AG10803 (cell line): ENCODE measurements at regions not wholly inside any gene's neighbourhood (a gene's known extent, or its start where the extent isn't known, plus 50 kb on each side); places are given as distances from the start of the nearest gene placed in this dataset.

Experiments
- DNase-seq: peaks from one replicate; pipeline ENCODE4 v3.0.0; 2010; ENCODE audit warnings: low read depth
- H3K4me3 ChIP-seq: 2 replicates; pipeline ENCODE4 v1.5.1; 2011; ENCODE audit warnings: mild to moderate bottlenecking, low read length, control low read depth
- TF ChIP-seq, protein P1 (sequence below): conservative IDR thresholded peaks from 2 replicates; pipeline ENCODE4 v1.5.1; 2011; ENCODE audit warnings: mild to moderate bottlenecking, low read length, control low read depth, inconsistent platforms

- TF ChIP-seq, protein P1, sequence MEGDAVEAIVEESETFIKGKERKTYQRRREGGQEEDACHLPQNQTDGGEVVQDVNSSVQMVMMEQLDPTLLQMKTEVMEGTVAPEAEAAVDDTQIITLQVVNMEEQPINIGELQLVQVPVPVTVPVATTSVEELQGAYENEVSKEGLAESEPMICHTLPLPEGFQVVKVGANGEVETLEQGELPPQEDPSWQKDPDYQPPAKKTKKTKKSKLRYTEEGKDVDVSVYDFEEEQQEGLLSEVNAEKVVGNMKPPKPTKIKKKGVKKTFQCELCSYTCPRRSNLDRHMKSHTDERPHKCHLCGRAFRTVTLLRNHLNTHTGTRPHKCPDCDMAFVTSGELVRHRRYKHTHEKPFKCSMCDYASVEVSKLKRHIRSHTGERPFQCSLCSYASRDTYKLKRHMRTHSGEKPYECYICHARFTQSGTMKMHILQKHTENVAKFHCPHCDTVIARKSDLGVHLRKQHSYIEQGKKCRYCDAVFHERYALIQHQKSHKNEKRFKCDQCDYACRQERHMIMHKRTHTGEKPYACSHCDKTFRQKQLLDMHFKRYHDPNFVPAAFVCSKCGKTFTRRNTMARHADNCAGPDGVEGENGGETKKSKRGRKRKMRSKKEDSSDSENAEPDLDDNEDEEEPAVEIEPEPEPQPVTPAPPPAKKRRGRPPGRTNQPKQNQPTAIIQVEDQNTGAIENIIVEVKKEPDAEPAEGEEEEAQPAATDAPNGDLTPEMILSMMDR = no peak
- DNase-seq = no peak
- H3K4me3 ChIP-seq = no peak overlapping the region
These were observed 75.4 kb upstream of the SPATA31D4 start for GRCh38 chr9:81852820-81853219.

DNA sequence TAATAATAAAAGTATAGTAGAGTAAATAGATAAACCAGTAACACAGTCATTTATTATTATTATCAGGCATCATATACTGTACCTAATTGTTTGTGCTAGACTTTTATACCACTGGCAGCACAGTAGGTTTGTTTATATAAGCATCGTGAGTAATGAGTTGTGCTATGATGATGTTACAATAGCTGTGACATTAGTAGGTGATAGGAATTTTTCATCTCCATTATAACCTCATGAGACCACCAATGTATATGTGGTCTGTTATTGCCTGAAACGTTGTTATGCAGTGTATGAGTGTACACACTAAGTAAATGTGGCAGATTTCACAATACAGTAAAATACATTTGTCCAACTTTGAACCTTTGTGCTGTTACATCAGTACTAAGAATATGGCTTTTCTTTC, 72.7 kb upstream of the SPATA31D4 start:
- no peak overlapping the region for H3K4me3 ChIP-seq
- peak; percentile 39 for DNase-seq
- TF ChIP-seq, protein P1 = no peak

DNA sequence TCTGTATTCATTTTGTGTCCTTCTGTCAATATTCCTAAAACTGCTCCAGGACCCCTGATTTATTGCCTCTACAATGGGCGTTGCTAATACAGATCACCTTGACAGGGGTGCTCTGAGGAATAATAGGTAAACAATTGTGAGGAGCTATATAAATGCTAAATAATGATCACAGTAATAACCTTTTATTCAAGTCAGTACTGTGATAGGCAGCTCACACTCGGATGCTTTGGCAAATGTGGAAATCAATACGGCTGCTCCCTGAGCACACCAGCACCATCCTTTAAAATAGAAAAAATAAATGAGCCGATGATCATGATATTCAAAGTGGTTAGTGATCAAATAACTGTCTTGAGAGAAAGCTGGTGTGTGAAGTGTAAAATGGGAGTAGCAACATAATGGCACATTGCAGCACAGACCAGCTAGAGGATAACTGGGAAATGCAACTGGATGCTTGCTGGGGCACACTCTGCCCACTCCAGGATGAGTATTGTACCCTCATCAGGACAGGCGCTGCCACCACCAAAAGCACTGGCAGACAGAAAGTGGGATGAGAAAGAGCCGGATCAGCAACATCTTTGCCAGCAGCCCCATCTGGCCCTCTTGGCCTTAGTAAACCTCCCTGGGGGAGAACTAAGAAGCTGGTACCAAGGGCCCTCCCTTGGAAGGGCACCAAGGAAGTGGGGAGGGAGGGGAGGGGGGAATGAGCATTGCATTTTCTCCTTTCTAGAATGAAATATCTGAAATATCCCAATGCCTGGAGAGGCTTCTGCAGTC, 69.4 kb upstream of the SPATA31D4 start:
- DNase-seq = no peak
- TF ChIP-seq, protein P1 = no peak
- no peak overlapping the region for H3K4me3 ChIP-seq

DNA sequence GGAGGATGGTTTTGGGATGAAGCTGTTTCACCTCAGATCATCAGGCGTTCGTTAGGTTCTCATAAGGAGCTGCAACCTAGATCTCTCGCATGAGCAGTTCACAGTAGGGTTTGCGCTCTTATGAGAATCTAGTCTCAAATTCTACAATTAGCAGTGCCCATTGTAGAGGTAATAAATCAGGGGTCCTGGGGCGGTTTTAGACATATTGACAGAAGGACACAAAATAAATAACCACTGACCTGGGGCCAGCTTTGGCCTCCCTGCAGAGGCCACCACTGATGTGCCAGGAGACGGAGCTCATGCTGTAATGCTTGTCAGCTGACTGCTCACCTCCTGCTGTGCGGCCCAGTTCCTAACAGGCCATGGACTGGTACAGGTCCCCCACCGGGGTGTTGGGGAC, 67.6 kb upstream of the SPATA31D4 start:
- no peak for DNase-seq
- no peak overlapping the region for H3K4me3 ChIP-seq
- TF ChIP-seq, protein P1 = no peak

DNA sequence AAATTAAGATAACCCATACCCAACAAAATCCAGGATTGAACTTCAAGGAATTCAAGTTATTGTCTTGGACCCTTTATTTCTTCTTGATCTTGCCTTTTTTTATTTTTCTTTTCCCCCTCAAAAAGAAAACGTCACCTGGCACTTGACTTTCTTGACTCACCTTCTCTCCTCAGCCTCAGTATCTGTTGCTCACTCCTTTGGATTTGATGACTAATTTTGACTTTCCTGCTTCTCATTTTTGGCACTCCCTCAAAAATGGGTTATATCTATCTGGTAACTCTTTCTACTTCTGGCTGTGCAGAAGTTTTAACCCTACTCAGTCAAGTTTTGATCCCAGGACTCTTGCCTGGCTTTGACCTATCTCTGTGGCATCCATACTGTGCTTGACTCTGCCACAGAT, 66.6 kb upstream of the SPATA31D4 start:
- no peak overlapping the region for H3K4me3 ChIP-seq
- DNase-seq = peak; percentile 62
- TF ChIP-seq, protein P1 = no peak

GRCh38 chr9:81868145-81868544, 60.1 kb upstream of the SPATA31D4 start:
- peak; percentile 19 for DNase-seq

GRCh38 chr9:81871695-81872094, 56.5 kb upstream of the SPATA31D4 start:
- H3K4me3 ChIP-seq = no peak overlapping the region
- TF ChIP-seq, protein P1 = no peak
- DNase-seq = peak; percentile 74

More at GRCh38 chr9:81868145-81868544, 60.1 kb upstream of the SPATA31D4 start:
- TF ChIP-seq, protein P1 = no peak
- no peak overlapping the region for H3K4me3 ChIP-seq
